ENCODE measurements at regions not wholly inside any gene's neighbourhood (a gene's known extent, or its start where the extent isn't known, plus 50 kb on each side); places are given as distances from the start of the nearest gene placed in this dataset.
"Not testable (repeated sequence)": the region's sequence is repeated elsewhere in the genome, so short reads cannot be mapped to it uniquely, and the experiment has no call there.

- DNase-seq (ENCODE audit: low spot score): no peak
Measured at GRCh38 chr1:166698771-166699170, 140.5 kb upstream of the POGK start.

- no peak for DNase-seq (ENCODE audit: low spot score)
Measured at GRCh38 chr1:166699613-166700012, 139.7 kb upstream of the POGK start.

- DNase-seq (ENCODE audit: low spot score): no peak
Measured at GRCh38 chr1:166700696-166701095, 138.6 kb upstream of the POGK start.

GRCh38 chr1:166701603-166702100 lies 137.6 kb upstream of the POGK start:
- no peak for DNase-seq (ENCODE audit: low spot score)

GRCh38 chr1:166703141-166703540 lies 136.1 kb upstream of the POGK start:
- DNase-seq (ENCODE audit: low spot score): no peak

- DNase-seq (ENCODE audit: low spot score): no peak
Measured at GRCh38 chr1:166703726-166704462, 135.4 kb upstream of the POGK start.

GRCh38 chr1:166705376-166706289 lies 133.6 kb upstream of the POGK start:
- DNase-seq (ENCODE audit: low spot score): no peak

- DNase-seq (ENCODE audit: low spot score): no peak
Measured at GRCh38 chr1:166716620-166717019, 122.7 kb upstream of the POGK start.

GRCh38 chr1:166721145-166721544 lies 118.1 kb upstream of the POGK start:
- DNase-seq (ENCODE audit: low spot score): peak; percentile 7

- DNase-seq (ENCODE audit: low spot score): peak; percentile 42
Measured at GRCh38 chr1:166730299-166730888, 108.9 kb upstream of the POGK start.

- no peak for DNase-seq (ENCODE audit: low spot score)
Measured at GRCh38 chr1:166738140-166738539, 101.1 kb upstream of the POGK start.

GRCh38 chr1:166738873-166739272 lies 100.4 kb upstream of the POGK start:
- DNase-seq (ENCODE audit: low spot score): no peak

- no peak for DNase-seq (ENCODE audit: low spot score)
Measured at GRCh38 chr1:166740668-166741276, 98.5 kb upstream of the POGK start.

- DNase-seq (ENCODE audit: low spot score): no peak
Measured at GRCh38 chr1:166763318-166763717, 76.0 kb upstream of the POGK start.

- no peak for DNase-seq (ENCODE audit: low spot score)
Measured at GRCh38 chr1:166766942-166767341, 72.3 kb upstream of the POGK start.

GRCh38 chr1:166784646-166785045 lies 54.6 kb upstream of the POGK start:
- not testable (repeated sequence) for DNase-seq (ENCODE audit: low spot score)

GRCh38 chr1:166785987-166786386 lies 53.3 kb upstream of the POGK start:
- DNase-seq (ENCODE audit: low spot score): no peak

GRCh38 chr1:166789286-166789685 lies 50.0 kb upstream of the POGK start:
- DNase-seq (ENCODE audit: low spot score): no peak
